ENCODE measurements at regions not wholly inside any gene's neighbourhood (a gene's known extent, or its start where the extent isn't known, plus 50 kb on each side); places are given as distances from the start of the nearest gene placed in this dataset.
"Not testable (repeated sequence)": the region's sequence is repeated elsewhere in the genome, so short reads cannot be mapped to it uniquely, and the experiment has no call there.

GRCh38 chr3:15851735-15852134, 54.0 kb upstream of the ANKRD28 start:
- DNase-seq (ENCODE audit: low read depth): no peak

GRCh38 chr3:15858547-15859506, 61.0 kb upstream of the ANKRD28 start:
- no peak for DNase-seq (ENCODE audit: low read depth)

GRCh38 chr3:15859507-15860013, 61.8 kb upstream of the ANKRD28 start:
- DNase-seq (ENCODE audit: low read depth): no peak

- no peak for DNase-seq (ENCODE audit: low read depth)
Observed at GRCh38 chr3:15860014-15860934, 62.5 kb upstream of the ANKRD28 start.

GRCh38 chr3:15861163-15861562, 63.4 kb upstream of the ANKRD28 start:
- no peak for DNase-seq (ENCODE audit: low read depth)

- no peak for DNase-seq (ENCODE audit: low read depth)
Observed at GRCh38 chr3:15872807-15873206, 75.0 kb upstream of the ANKRD28 start.

- no peak for DNase-seq (ENCODE audit: low read depth)
Observed at GRCh38 chr3:15873415-15873814, 75.6 kb upstream of the ANKRD28 start.

- no peak for DNase-seq (ENCODE audit: low read depth)
Observed at GRCh38 chr3:15875016-15875689, 77.4 kb upstream of the ANKRD28 start.

- no peak for DNase-seq (ENCODE audit: low read depth)
Observed at GRCh38 chr3:15876669-15877068, 78.9 kb upstream of the ANKRD28 start.

GRCh38 chr3:15877813-15878212, 80.0 kb upstream of the ANKRD28 start:
- no peak for DNase-seq (ENCODE audit: low read depth)

GRCh38 chr3:15879787-15880186, 82.0 kb upstream of the ANKRD28 start:
- DNase-seq (ENCODE audit: low read depth): not testable (repeated sequence)

GRCh38 chr3:15882577-15882976, 84.8 kb upstream of the ANKRD28 start:
- no peak for DNase-seq (ENCODE audit: low read depth)

- no peak for DNase-seq (ENCODE audit: low read depth)
Observed at GRCh38 chr3:15884132-15884531, 86.4 kb upstream of the ANKRD28 start.

- DNase-seq (ENCODE audit: low read depth): no peak
Observed at GRCh38 chr3:15886521-15886920, 88.7 kb upstream of the ANKRD28 start.

- no peak for DNase-seq (ENCODE audit: low read depth)
Observed at GRCh38 chr3:15887261-15887660, 89.5 kb upstream of the ANKRD28 start.

GRCh38 chr3:15889936-15890335, 92.2 kb upstream of the ANKRD28 start:
- DNase-seq (ENCODE audit: low read depth): no peak

- no peak for DNase-seq (ENCODE audit: low read depth)
Observed at GRCh38 chr3:15892311-15893227, 94.8 kb upstream of the ANKRD28 start.

GRCh38 chr3:15894382-15894781, 96.6 kb upstream of the ANKRD28 start:
- DNase-seq (ENCODE audit: low read depth): no peak

GRCh38 chr3:15896500-15896899, 98.7 kb upstream of the ANKRD28 start:
- DNase-seq (ENCODE audit: low read depth): no peak

- no peak for DNase-seq (ENCODE audit: low read depth)
Observed at GRCh38 chr3:15899388-15899787, 101.6 kb upstream of the ANKRD28 start.

- no peak for DNase-seq (ENCODE audit: low read depth)
Observed at GRCh38 chr3:15903164-15903563, 105.4 kb upstream of the ANKRD28 start.
